CD4-positive, alpha-beta T cell (primary cell): ENCODE measurements at regions not wholly inside any gene's neighbourhood (a gene's known extent, or its start where the extent isn't known, plus 50 kb on each side); places are given as distances from the start of the nearest gene placed in this dataset.
A peak's percentile ranks its signal among the peaks of the same experiment; 100 is the strongest.

Experiments used
- ATAC-seq: fragments of 200-7000 bp; cut with Tn5 transposase; one replicate; pipeline ENCODE4 v1.10.0; 2022; ENCODE audit warnings: mild to moderate bottlenecking; ENCODE audit not compliant: poor library complexity
- CTCF ChIA-PET: fragments of 350-600 bp; sonication (Branson Sonifier 250); formaldehyde crosslinking; loops from one replicate; lab custom pipeline; 2021; ENCODE audit warnings: antibody characterized with exemption, inconsistent platforms; lab: Charles Lee
- POLR2A ChIA-PET: fragments of 350-600 bp; sonication (Branson Sonifier 250); formaldehyde crosslinking; loops from one replicate; lab custom pipeline; 2021; ENCODE audit warnings: antibody characterized with exemption, inconsistent platforms; lab: Charles Lee
- DNase-seq, 14 experiments: peaks; one replicate each; pipeline ENCODE4 v3.0.0-alpha.2; 2013 to 2020; ENCODE audit warnings: mixed read lengths in 2 of 14
- H3K27ac ChIP-seq, 2 donors: one replicate each; pipeline versions ENCODE4 v1.5.1 to v1.7.0; 2013; ENCODE audit warnings: low read length in 2 of 2, low read depth in 1 of 2, mild to moderate bottlenecking in 1 of 2
- H3K27me3 ChIP-seq, 2 experiments: 1 replicate in 1 of 2; 2 replicates in 1 of 2; pipeline versions ENCODE4 v1.6.1 to v1.7.0; 2013; ENCODE audit warnings: low read length in 2 of 2, control low read depth in 1 of 2, mild to moderate bottlenecking in 1 of 2, moderate library complexity in 1 of 2; ENCODE audit not compliant: insufficient read depth in 2 of 2, control insufficient read depth in 1 of 2
- H3K36me3 ChIP-seq: one replicate; pipeline ENCODE4 v1.6.1; 2013; ENCODE audit warnings: low read length, control low read depth; ENCODE audit not compliant: insufficient read depth
- H3K4me1 ChIP-seq: one replicate; pipeline ENCODE4 v1.6.1; 2013; ENCODE audit warnings: low read length, control low read depth; ENCODE audit not compliant: insufficient read depth
- H3K4me3 ChIP-seq: one replicate; pipeline ENCODE4 v1.5.1; 2013; ENCODE audit warnings: mild to moderate bottlenecking, low read length, moderate library complexity
- H3K9me3 ChIP-seq, 2 experiments: 1 replicate in 1 of 2; 2 replicates in 1 of 2; pipeline versions ENCODE4 v1.6.1 to v1.7.0; 2013; ENCODE audit warnings: low read length in 2 of 2, mild to moderate bottlenecking in 2 of 2, control low read depth in 1 of 2, moderate library complexity in 1 of 2; ENCODE audit not compliant: control insufficient read depth in 1 of 2, insufficient read depth in 1 of 2
- H3K27ac Mint-ChIP-seq: one replicate; pipeline ENCODE4 v1.8.0; 2020; ENCODE audit warnings: mixed read lengths
- H3K27me3 Mint-ChIP-seq: one replicate; pipeline ENCODE4 v1.8.0; 2021; ENCODE audit warnings: mixed read lengths
- H3K36me3 Mint-ChIP-seq: one replicate; pipeline ENCODE4 v1.8.0; 2021; ENCODE audit warnings: low read depth, mixed read lengths
- H3K4me1 Mint-ChIP-seq: one replicate; pipeline ENCODE4 v1.8.0; 2021; ENCODE audit warnings: low read depth, mixed read lengths
- H3K4me3 Mint-ChIP-seq: one replicate; pipeline ENCODE4 v1.8.0; 2020; ENCODE audit warnings: mild to moderate bottlenecking, mixed read lengths
- H3K9me3 Mint-ChIP-seq: one replicate; pipeline ENCODE4 v1.8.0; 2020; ENCODE audit warnings: mixed read lengths
- CTCF ChIP-seq: fragments of 200-600 bp; IDR thresholded peaks from one replicate; pipeline ENCODE4 v1.8.0; 2022; ENCODE audit warnings: antibody characterized with exemption, mild to moderate bottlenecking
- intact Hi-C, 2 experiments: fragments of 100-400 bp; cut with DNase I in 1 of 2; cut with micrococcal nuclease in 1 of 2; formaldehyde crosslinking; loops; one replicate each; pipeline versions ENCODE4 v1.15.1 to v1.9.0; 2023 to 2025; cut with DNase I, micrococcal nuclease

GRCh38 chr3:187799942-187800641 lies 54.8 kb upstream of the BCL6 start:
- H3K4me3 Mint-ChIP-seq: no peak overlapping the region

DNA sequence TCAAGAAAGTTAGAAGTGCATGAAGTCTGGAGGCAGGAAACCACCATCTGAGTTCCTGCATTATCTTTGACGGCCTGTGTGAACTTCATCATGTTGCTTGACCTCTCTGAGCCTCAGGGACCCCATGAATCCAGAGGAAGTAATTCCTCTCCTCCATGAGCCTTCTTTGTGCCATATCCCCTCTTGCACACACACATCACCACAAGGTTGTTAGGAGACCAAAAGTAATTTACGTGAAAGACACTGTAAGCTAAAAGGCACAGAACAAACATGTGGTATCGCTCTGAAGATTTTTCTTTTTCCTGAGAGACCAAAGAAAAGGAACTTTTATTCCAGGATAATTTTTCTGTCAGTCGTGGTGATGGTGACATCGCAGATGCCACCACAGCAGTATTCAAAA lies 55.9 kb upstream of the BCL6 start:
- ChIA-PET CTCF (interaction anchor here (2.1 kb wide), 1 partner anchor 61 kb away, joined by 7 read pairs; no protein-coding TSS in a partner anchor), POLR2A (interaction anchor here (1.6 kb wide), 1 partner anchor 56 kb away, joined by 6 read pairs; the partner anchor contains the start of gene BCL6)
- no peaks in the 10 kb centered on the region for H3K9me3 ChIP-seq
- intact Hi-C loops: no loop called here
- H3K27me3 ChIP-seq: no peaks in the 10 kb centered on the region
- no peak for DNase-seq
- no peak for ATAC-seq
- H3K4me3 ChIP-seq: no peak overlapping the region
- Mint-ChIP-seq H3K4me1 (peaks cover 51% of the 10 kb centered on the region), H3K4me3 (no peak overlapping the region), H3K9me3 (no peaks in the 10 kb centered on the region), H3K27me3 (no peaks in the 10 kb centered on the region), H3K27ac (no peak overlapping the region), H3K36me3 (no peaks in the 10 kb centered on the region)
- no peak for TF ChIP-seq CTCF
- H3K4me1 ChIP-seq: peaks cover 41% of the 10 kb centered on the region
- no peak overlapping the region for H3K27ac ChIP-seq
- no peaks in the 10 kb centered on the region for H3K36me3 ChIP-seq

More at GRCh38 chr3:187799942-187800641, 54.8 kb upstream of the BCL6 start:
- Histone ChIP-seq H3K4me1 (peaks cover 41% of the 10 kb centered on the region), H3K36me3 (no peaks in the 10 kb centered on the region), H3K9me3 (no peaks in the 10 kb centered on the region), H3K27ac (no peak overlapping the region), H3K27me3 (no peaks in the 10 kb centered on the region), H3K4me3 (no peak overlapping the region)
- no peaks in the 10 kb centered on the region for H3K27me3 Mint-ChIP-seq
- ChIA-PET POLR2A (interaction anchor here (1.4 to 1.6 kb wide), 2 partner anchors 30 to 55 kb away, joined by 4 to 6 read pairs; partner anchors contain the start of gene BCL6), CTCF (interaction anchor here (2.1 kb wide), 1 partner anchor 60 kb away, joined by 7 read pairs; no protein-coding TSS in a partner anchor)
- ATAC-seq (no peak), DNase-seq (peak in 3 of 14 experiments; percentile 15 to 40 (median 26))
- peaks cover 51% of the 10 kb centered on the region for H3K4me1 Mint-ChIP-seq
- no peak overlapping the region for H3K27ac Mint-ChIP-seq
- TF ChIP-seq CTCF: no peak
- H3K36me3 Mint-ChIP-seq: no peaks in the 10 kb centered on the region
- no peaks in the 10 kb centered on the region for H3K9me3 Mint-ChIP-seq
- intact Hi-C loops: no loop called here

DNA sequence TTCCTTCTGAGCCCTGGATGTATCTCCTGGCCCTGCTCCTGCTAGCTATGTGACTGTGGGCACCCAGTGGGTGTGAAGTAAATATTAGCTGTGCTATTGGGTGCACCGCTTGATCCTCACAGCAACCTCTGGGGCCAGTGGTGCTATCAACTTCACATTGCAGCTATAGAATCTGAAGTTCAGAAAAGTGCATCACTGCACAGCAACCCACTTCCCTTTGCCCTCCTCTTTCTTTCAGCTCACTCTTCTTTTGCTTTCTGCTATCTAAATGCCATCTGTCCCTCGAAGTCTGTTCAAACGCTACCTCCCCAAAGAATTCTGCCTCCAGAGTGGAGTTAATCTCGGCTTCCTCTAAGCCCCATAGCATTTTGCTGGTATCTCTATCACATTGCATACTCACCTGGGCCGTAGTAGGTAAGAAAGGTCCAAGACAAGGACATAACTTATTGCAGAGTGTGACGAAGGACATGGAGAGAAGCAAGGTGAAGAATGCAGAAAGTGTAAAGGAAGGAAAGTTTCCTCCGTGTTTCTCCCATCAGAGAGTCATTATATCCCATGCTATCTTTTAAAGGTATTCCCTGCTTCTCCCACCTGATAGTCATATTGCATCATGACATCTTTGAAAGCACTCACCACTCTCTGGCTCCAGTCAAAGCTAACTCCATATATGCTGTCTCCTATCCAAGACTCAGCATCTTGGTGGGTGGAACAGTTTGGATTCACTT lies 57.1 kb upstream of the BCL6 start:
- ChIA-PET CTCF (no interaction called here), POLR2A (interaction anchor here (0.9 kb wide), 1 partner anchor 57 kb away, joined by 4 read pairs; the partner anchor contains the start of gene BCL6)
- Mint-ChIP-seq H3K27me3 (no peaks in the 10 kb centered on the region), H3K36me3 (no peaks in the 10 kb centered on the region), H3K4me3 (peak overlapping the region; percentile 18), H3K4me1 (peaks cover 50% of the 10 kb centered on the region), H3K9me3 (no peaks in the 10 kb centered on the region), H3K27ac (no peak overlapping the region)
- H3K27ac ChIP-seq: no peak overlapping the region
- H3K4me1 ChIP-seq: peaks cover 41% of the 10 kb centered on the region
- peak overlapping the region; percentile 42 for H3K4me3 ChIP-seq
- H3K27me3 ChIP-seq: no peaks in the 10 kb centered on the region
- ATAC-seq (no peak), DNase-seq (peak in 1 of 14 experiments; percentile 30)
- no peaks in the 10 kb centered on the region for H3K9me3 ChIP-seq
- H3K36me3 ChIP-seq: no peaks in the 10 kb centered on the region
- no peak for TF ChIP-seq CTCF
- intact Hi-C loops: no loop called here
